Hematopoietic multipotent progenitor cell treated with erythropoietin and hydrocortisone succinate and interleukin-3 and kit ligand, for 8 days (in vitro differentiated cells): ENCODE measurements at regions not wholly inside any gene's neighbourhood (a gene's known extent, or its start where the extent isn't known, plus 50 kb on each side); places are given as distances from the start of the nearest gene placed in this dataset.
"Not testable (repeated sequence)": the region's sequence is repeated elsewhere in the genome, so short reads cannot be mapped to it uniquely, and the experiment has no call there.

Experiments
- DNase-seq: peaks from one replicate; pipeline ENCODE4 v3.0.0-alpha.2; 2015

DNA sequence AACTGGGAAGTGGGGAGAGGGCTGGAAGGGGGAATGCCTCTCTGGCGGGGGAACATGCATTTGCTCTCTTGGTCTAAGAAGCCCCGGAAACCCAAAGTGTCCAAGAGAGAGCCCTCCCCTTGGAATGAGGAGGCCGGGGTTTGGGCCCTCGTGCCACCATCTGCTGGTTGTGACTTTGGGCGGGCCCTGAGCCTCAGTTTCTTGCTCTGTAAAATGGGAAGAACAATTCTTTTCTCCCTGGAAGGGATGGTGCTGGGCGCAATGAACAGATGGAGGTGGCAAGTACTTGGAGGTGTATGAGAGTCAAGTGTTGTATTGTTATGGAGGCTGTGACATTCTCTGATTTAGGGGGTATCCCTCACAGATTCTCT is 69.9 kb upstream of the TARDBP start:
- DNase-seq = no peak

DNA sequence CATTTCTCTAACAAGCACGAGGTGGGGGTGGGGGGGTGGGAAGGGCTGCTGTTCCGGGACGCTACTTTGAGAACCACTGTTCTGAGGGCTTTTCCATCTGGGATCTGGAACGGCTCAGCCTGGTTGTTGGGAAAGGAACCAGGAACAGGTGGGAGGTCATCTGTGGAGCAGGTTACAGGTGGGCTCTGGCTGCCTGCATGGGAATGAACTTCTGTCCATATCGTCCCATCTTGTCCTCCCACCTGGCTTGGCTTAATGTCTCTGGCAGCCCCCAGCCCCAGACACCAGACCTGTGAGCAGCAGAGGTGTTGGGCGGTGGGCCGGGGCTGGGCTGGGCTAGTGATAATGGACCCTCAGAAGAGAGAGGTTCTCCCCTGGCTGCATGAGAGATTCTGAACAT is 69.4 kb upstream of the TARDBP start:
- DNase-seq = no peak

DNA sequence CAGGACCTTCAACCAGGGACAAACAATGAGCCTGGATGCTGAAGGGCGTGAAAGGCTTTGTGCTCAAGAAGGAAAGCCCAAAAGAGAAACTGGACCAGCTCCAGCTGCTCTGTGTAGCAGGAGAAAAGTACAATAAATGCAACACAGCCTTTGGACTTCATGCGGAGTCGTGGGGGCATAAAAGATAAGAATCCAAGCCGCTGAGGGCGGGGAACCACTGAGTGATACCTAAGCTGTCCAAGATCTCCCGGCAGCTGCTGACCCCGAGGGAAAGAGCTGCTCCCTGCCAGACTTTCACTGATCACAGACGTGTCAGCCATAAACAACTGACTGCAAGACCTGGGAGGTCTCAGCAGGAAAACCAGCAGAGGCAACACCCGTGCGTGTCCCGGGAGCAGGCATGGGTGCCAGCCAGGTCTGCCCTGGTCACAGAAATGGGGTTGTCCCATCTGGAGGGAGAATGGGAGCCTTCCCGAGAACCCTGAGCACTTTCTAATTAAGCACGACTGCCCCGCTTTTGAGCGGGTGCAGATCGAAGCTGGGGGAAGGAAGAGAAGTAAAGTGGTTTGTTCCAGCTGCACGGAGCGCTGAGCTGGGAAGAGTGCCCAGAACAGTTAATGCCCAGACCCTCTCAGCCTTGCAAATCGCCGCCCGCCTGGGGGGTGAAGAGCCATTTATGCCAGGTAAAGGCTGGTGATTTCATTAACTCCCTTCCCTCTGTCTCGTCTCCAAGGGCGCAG is 68.3 kb upstream of the TARDBP start:
- DNase-seq = no peak

DNA sequence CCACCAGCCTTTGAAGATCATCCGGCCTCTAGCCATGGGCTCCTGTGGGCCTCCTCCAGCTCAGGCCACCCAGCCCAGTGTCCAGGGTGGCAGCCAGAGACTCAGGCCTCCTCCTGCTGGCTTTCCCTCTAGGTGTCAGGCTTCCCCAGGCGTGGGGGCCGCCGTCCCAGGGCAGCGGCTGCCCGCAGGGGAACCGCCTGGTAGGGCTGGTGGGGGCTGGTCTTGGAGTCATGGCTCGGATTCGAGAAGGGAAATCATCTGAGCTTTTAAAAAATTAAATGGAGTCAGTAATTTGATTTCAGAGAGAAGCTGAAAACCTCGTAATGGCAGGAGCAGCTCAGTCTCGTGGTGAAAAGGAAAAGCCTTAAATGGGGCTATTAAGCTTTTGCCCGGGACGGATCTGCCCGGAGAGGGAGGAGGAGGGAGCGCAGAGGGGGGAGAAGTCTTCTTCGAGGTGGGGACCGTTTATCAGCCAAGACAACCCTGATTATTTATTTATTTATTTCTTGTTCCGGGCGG is 66.4 kb upstream of the TARDBP start:
- DNase-seq = no peak

DNA sequence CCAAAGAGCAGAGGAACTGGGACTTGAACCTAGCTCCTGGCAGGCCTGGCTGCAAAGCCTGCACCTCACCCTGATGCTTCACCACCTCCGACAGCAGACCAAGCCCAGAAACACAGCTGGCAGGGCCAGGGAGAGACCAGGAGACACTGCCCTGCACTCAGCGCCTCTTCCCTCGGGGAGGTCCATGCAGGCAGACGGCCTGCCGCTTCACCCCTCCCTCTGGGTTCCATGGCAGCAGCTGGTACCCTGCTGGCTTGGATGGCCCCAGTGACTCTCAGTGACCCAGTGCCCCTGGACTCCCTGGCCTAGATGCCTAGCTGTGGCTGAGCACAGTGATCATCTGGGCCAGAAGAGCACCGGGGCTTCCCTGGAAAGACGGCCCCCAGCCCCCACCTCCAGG is 65.3 kb upstream of the TARDBP start:
- DNase-seq = no peak

DNA sequence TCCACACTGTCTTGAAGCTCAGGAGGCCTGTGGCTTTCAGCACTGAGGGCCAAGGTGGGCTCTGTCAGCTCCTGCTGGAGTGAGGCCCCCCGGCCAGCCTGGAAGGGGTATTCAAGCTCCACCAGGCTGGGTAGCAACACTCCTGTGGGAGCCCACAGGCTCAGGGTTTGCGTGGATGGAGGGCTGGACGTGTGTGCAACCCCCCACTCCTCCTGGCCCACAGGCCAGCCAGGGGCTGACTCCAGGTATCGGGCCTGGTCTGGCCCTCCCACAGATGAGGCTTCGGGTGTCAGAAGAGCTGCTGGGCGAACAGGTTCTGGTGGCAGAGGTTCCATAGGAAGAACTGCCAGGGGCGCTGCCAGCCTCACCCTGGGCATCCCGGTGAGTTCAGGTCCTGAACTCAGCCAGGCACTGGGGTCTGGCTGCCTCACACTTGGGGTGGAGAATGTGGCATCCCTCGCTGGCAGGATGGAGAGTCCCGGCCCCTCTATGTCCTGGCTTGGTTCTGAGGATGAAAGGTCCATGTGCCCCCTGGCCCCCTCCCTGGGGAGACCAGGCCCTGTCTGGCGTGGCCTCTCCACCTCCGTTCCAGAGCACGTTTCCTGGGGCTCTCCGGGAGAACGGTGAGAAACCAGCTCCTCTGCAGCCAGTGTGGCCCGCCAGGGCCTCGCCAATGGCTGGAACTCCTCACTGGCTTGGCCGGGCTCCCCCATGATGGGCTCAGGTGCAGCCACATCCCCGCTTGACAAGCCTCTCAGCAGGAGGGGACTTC is 64.6 kb upstream of the TARDBP start:
- DNase-seq = no peak

DNA sequence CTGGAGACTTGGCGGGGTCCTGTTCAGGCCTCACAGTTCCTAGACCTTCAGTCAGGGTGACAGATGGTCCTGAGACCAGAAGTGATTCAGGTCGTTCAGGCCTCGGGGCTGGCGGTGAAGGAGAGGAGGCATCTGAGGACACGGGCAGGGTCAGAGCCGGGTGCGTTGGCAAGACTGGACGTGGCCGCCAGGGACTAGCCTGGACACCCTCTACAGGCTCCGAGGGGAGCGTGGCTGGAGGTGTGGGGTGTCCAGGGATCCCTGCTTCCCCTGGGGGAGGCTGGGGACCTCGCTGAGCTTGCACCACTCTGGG is 64.0 kb upstream of the TARDBP start:
- DNase-seq = no peak

DNA sequence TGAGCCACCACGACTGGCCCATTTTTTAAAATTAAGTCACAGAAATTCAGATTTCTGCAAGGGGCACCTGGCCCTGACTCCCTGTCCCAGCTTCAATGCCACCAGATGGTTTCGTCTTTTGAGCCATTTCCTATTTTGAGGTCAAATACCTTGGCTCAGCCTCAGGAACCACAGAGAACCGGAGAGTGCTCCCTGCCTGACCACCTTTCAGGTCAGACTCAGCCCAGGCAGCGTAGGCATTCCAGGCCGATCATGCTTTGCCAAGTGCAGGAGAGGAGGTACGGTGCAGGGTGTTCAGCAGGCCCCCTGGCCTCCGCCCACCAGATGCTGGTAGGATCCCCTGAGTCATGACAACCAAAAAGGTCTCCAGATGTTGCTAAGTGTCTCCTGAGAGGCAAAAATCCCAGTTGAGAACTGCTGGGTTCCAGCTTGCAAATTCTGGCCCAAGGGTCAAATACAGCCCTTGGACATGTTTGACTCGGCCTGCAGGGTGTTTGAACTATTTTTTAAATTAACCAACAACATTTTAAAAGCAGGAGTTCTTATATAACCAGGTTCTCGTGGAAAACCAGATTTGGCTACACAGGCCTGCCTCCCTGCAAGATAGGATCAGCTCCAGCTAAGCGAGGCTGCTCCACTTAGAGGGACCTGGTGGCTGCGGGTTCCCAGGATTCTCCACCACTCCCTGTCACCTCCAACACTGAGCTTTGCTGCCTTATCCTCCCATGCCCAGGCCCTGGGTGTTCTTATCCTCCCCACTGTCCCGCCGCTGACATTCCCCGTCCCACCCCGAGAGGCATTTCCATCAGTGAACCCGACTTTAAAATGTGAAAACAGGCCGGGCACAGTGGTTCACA is 61.9 kb upstream of the TARDBP start:
- no peak for DNase-seq

DNA sequence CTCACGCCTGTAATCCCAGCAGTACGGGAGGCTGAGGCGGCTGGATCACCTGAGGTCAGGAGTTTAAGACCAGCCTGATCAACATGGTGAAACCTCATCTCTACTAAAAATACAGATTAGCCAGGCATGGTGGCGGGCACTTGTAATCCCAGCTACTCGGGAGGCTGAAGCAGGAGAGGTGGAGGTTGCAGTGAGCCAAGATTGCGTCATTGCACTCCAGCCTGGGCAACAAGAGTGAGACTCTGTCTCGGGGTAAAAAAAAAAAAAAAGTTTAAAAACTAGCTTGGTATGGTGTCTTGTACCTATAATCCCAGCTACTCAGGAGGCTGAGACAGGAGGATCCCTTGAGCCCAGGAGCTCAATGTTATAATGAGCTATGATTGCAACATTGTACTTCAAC is 61.2 kb upstream of the TARDBP start:
- not testable (repeated sequence) for DNase-seq

DNA sequence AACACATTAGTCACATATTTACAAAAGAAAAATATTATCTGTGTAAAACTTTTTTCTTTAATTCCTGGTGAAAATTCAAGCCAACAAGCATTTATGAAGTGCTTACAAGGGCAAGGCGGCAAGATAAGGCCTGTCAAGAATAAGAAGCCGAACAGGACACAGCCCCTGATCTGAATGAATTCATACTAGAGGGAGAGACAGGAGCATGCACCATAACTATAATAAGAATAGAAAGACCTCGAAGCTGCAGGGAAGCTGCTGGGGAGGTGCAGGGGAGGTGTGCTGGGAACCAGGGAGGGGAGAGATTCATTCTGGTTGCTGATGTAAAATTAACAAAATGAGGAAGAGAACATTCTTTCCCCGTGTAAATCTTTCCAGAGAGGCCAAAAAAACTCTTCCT is 60.5 kb upstream of the TARDBP start:
- DNase-seq = no peak

DNA sequence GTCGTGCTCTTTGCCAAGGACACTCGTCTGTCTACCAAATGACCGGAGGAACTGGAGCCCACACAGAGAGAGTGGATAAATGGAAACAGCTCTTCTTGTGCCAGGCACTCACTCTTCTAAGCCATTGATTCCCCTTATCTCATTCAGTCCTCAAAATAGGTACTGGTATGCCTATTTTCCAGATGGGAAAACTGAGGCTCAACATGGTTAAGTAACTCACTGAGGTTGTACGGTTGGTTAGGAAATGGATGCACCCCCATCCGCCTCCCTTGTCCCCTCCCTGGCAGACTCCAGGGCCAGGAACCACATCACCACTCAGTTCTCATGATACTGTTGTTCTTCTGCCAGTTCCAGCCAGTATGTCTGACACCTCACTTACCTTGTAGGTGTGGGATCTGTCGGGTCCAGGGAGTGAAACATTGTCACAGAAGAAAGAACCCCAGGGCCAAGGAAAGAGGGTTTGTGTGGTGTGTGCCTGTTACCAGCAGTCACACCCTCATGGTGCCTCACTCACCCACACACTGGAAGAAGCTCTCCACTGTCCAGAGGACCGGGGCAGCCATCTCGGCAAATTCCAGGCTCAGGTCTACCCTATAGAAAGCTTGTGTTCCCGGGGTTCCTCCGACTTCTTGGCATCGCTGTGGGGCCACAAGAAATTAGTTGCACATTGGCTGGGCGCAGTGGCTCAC is 58.8 kb upstream of the TARDBP start:
- DNase-seq = no peak

DNA sequence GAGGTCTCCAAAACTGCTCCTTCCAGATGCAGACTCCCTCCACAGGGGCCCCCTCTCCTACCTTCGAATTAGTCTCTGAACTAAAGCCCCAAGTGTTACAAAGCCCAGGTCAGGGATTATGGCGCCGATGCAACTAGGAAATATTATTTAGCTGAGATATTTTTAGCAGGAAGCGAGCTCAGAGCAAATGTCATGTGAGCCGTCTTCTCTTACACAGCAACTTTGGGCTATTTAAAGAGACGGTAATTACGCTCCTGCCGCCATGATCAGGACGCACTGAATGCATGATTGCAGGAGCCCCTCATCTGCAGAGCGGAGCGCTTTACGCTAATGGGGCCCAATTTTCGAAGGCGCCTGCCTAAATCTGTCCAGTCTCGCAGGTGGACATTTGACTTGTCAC is 55.3 kb upstream of the TARDBP start:
- no peak for DNase-seq

DNA sequence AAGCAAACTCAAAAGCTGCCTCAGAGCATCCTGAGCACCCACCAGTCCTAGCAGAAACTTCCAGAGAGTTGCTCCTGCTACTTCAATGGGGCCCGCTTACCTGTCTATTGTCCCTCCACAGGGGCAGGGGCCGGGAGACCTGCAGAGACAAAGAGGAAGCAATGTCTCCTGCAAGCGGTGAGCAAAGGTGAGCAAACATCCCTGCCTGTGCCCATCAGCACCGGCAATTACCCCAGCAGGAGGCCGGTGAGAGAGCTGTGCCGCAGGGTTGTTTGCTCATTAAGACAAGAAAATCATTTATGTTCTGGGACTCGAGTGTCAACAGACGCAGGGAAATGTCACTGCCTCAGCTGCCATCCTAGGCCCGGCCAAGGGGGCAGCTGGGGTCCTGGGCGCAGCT is 53.8 kb upstream of the TARDBP start:
- no peak for DNase-seq

DNA sequence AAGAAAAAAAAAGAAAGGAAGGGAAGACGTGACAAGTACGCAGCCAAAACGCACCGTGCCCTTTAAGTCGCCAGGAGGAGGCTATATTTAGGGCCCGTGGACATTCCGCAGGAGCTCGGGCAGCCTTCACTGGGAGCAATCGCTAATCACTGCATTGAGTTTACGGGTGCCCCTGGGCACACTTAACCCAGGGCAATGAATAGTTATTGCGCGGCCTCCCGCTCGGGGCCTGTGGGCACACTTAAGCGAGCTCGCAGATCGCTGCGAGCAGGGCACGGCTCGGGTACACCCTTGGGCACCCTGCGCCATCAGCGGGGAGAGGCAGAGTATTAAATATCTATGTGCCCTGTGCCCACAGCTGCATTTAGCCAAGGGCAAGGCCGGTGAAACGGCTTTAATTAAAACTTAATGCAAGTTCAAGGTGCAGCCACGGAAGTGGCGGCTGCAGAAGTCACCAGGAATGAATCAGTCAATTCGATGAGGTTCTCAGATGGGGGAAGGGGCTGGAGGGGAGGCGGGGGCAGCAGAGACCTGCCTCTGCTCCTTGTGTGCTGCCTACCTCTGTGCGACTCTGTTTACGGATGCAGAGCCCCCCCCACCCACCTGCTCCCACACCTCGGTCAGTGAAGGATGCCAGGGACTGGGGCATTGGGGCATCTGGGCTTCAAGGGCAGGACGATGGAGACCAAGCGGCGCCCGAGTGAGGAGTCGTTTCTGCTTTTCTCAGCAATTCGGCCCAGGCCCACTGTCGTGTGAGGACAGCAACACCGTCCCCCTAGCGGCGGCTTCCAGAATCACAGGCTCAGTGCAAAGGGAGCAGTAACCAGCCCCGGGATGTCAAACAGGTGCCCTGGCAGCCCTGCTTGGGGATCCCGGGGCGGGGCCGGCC is 51.8 kb upstream of the TARDBP start:
- DNase-seq = peak; percentile 68

DNA sequence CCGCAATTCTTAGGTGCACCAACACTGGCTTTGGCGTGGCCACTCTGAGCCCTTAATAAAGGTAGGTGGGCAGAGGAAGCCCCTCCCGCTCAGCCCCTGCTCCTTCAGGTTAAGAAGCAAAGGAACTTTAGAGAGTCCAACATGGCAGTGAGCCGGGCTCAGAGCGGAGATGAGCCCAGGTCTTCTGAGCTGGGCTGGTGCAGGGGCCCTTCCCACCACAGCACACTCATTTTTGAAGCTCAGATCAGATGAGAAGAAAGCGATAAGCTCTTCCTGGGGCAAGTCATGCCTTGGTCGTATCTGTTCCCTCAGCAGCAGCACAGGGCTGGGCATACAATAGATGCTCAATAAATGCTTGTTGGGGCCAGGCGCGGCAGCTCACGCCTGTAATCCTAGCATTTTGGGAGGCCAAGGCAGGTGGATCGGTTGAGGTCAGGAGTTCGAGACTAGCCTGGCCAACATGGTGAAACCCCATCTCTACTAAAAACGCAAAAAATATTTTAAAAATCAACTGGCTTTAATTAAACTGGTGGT is 51.1 kb upstream of the TARDBP start:
- DNase-seq = no peak

DNA sequence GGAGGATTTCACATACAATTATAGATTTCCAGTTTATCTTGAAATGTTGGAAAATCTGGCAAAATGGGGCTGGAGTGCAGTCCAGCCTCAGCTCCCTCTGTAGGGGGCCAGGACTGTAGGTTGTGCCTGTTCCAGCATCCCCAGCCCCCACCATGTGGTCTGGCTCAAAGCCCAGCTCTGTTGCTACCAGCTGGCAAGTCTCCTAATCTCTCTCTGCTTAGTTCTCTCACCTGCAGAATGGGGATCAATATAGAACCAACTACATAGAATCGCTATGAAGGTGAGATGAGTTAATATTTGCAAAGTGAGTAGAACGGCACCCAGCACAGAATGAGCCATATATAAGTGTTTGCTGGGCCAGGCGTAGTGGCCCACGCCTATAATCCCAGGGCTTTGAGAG is 50.0 kb upstream of the TARDBP start:
- peak; percentile 13 for DNase-seq
